ENCODE measurements at regions not wholly inside any gene's neighbourhood (a gene's known extent, or its start where the extent isn't known, plus 50 kb on each side); places are given as distances from the start of the nearest gene placed in this dataset.

DNA sequence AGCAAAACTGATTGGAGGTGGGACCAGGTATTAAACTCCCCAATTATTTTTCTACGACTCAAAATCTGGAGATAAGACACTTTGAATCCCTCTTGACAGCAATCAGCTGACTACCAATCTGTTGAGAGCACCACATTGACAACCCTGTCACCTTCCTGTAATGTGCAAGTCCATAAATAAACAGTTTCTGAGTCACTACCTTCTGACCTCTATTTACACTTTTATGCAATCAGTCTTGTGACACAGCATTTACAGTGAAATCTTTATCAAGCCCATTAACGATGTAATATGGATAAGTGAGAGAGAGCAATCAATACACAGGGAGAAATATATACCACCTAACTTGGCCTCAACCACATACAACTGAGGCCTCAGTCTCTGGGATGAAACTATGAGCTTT lies 283.7 kb upstream of the ANO5 start:
- no peak for TF ChIP-seq CTCF (IDR thresholded peaks at IDR 0.05)
- TF ChIP-seq POLR2A (IDR thresholded peaks at IDR 0.05) = no peak
- no peak for TF ChIP-seq EP300 (IDR thresholded peaks at IDR 0.05)
